Muscle of back (tissue), 3 donors: ENCODE measurements at regions not wholly inside any gene's neighbourhood (a gene's known extent, or its start where the extent isn't known, plus 50 kb on each side); places are given as distances from the start of the nearest gene placed in this dataset.
"Not testable (repeated sequence)": the region's sequence is repeated elsewhere in the genome, so short reads cannot be mapped to it uniquely, and the experiment has no call there.

ENCODE experiments used
- DNase-seq, 3 donors: peaks; one replicate each; pipeline versions ENCODE4 v3.0.0 to v3.0.0-alpha.2; 2013

DNA sequence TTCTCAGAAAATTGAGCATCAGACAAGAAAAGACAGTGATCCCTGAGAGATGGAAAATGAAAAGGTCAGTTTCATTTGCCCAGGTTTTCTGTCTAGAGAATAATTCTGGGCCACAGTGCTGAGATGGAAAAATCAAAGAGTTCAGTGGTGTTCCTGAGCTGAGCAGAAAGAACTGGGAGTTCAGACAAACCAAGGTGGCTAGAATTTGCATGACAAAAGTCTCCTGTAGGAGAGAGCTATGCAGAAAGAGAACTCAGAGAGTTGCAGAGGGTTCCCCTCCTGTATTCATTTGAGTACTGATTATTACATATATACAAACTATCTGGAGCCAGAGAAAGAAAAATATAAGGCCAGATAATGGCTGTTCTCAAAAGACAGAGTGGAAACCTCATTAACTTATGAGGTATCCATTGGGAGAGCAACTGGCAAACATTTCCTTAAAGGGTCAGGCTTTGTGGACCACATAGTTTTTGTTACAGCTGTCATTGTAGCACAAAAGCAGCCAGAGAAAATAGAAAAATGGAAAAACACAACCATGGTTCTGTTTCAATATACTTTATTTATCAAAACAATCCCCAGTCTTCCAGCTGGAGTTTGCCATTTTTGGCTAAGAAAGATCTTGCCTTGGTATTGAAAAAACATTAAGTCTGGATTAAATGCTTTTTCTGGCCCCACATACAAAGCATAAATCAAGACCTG is 1004.1 kb downstream of the TBL1XR1 start:
- peak; percentile 66 to 94 (median 76) for DNase-seq

DNA sequence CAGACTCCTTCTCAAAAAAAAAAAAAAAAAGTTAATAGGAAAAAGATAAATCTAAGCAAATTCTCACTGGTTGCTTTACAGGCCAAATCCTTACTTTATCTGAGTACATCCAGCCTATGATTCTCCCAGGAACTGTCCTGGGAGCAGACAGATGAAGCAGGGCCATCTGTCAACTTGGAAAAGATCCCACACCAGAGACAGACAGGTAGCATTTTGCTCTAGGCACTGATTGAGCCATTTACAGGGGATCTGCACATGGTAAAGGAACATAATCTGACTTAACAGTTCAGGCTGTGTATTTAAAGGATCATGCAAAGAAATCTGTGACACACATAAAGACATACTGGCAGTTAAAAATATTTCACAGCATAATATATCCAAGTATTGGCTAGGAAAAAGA is 1006.5 kb downstream of the TBL1XR1 start:
- peak in 1 of 3 donors; percentile 23 for DNase-seq

DNA sequence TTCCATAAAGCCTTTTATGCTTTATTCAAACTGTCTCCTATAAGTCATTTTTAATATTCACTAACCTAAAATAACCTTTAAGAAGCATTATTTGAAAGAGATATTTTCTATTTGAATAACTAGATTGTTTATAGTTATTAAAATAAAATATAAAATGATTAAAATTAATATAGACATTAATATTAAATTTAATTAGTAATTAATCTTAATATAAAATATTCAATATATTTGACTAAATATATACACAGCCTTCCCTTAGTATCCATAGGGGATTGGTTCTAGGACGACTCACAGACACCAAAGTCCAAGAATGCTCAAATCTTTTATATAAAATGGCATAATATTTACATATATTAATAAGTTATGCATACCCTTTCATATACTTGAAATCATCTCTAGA is 1014.1 kb downstream of the TBL1XR1 start:
- DNase-seq: no peak

DNA sequence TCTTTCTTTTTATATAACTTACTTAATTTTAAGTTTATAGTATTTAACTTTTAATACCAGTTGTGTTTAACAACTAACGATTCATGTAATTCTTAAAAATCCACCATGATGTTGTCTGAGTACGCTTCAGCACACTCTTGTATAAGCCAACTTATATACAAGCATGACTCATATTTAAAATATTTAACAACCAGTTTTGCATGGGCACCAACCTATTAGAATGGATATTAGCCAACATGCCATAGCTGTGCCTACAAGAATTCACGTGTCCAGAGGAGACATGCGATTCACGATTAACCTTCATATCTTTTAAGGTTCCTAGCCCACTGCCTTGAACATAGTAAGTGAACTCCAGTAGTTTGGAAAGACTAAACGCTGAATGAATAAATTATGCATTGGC is 1023.2 kb downstream of the TBL1XR1 start:
- no peak for DNase-seq

DNA sequence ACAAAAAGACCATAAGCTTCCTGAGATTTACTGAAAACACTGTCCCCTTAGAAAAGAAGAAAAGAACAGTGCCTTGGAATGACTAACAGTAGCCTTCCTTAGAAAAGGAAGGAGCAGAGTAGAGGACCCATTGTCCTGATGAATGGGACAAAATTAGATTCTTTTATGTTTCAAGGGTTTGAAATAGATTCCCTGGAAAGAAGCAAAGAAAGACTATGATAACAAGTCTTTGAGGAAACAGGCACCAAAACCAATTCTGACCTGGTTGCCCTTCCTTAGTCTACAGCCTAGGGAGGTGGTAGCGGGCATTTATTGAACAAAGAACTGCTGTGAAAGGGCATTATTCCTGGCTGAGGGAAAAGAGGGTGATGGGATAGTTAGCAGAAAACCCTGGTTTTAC is 1024.8 kb downstream of the TBL1XR1 start:
- no peak for DNase-seq

DNA sequence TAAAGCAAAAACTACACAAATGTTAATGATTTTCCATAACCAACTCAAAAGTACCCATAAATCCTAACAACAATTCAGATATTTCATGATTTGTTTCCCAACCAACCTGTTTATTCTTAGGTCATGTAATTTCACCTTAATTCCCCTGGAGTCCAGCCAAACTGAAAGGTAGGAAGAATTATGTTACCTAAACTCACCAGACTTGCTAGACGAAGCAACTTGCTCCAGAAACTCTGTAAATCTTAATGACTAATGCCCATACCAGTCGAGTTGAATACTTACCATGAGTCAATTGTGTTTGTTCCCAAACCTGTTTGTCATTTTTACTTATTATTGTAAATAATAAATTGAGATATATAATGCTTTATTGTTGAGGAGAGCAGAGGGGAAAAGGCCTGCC is 1030.0 kb downstream of the TBL1XR1 start:
- no peak for DNase-seq

DNA sequence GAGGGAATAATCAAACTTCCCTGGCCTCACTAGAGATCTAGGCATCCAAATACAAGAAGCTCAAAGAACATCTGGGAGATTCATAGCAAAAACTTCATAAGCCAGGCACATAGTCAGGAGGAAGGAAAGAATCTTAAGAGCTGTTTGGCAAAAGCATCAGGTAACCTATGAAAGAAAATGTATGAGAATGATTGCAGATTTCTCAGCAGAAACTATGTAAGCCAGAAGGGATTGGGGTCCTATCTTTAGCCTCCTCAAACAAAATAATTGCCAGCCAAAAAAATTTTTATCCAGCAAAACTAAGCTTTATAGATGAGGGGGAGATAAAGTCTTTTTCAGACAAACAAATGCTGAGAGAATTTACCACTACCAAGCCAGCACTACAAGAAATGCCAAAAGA is 1036.3 kb downstream of the TBL1XR1 start:
- no peak for DNase-seq

DNA sequence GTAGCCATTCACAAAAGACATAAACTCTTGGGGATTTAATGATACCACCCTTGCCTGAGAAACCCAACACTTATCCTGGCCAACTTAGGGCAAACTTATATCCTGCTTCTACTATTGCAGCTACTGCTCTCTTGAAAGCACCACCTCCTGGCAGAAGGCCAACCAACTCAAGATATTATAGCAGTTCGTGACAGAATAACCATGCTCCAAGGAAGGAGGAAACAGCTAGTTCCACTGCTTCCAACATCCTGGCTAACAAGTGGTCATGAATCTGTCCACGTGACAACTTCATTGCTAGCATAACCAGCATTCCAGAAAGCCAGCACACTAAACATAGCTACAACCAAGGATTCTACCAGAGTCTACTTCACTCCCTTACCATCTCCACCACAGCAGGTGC is 1037.5 kb downstream of the TBL1XR1 start:
- no peak for DNase-seq

DNA sequence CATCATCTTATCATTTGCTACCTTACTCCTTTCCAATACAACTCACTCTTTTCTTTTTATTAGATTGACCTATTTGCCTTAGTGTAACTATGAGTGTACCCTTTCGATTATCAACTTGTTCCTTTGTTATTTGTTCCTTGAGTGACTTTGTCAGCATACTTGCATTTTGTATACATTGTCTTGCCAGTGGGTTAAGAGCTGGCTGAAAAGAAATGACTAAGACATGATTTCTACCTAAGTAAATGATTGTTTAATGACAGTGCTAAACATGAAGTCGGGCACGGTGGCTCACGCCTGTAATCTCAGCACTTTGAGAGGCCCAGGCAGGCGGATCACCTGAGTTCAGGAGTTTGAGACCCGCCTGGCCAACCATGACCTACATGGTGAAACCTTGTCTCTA is 1042.3 kb downstream of the TBL1XR1 start:
- no peak for DNase-seq

DNA sequence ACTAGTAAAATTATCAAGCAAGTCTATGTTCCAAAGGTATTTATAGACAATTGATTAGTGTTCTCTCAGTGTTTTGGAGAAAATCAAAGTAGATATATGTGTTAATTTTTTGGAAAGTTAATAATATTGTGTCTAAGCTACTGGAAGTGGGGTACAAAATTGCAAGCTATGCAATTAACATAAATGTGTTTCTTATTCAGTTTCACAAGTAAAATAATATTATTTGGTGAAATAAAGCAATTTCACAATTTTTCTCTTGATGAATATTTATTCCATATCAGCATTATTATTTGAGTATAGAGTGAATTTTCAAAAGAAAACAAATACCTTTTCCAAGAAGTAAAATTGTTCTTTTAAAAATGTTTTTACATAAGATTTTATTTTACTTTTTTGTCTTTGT is 1047.7 kb downstream of the TBL1XR1 start:
- DNase-seq: no peak

DNA sequence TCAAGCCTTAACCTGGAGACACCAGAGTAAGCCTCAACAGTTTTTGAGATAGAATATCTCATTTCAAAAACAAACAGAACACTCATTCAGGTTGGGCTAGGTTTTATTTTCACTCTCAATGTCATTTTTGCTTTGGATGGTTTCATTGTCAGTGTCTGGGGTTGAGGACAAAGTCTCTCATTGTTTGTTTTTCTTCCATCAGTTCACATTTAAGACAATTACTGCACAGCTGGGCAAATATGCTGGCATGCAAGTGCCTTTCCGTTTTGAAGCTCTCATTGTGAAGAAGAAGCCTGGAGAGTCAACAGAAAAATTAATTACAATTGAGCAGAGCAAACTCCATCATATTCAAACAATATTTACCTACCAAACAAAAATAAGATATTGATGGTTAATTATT is 1050.0 kb downstream of the TBL1XR1 start:
- no peak for DNase-seq

DNA sequence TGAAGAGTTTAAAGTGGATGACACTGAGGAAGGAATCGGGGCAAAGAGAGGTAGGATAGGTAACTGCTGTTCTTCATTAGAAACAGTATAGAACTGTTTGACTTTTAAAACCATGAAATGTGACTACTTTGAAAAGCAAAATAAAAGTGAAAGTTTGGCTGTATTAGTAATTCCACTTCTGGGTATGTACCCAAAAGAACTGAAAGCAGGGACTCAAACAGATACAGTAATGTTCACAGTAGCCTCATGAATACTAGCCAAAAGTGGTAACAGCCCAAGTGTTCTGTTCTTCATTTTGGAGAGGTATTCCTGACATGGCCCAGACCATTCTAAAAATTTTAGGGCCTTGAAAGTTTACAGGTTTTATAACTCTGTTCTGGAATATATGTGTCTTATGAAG is 1055.4 kb downstream of the TBL1XR1 start:
- no peak for DNase-seq

DNA sequence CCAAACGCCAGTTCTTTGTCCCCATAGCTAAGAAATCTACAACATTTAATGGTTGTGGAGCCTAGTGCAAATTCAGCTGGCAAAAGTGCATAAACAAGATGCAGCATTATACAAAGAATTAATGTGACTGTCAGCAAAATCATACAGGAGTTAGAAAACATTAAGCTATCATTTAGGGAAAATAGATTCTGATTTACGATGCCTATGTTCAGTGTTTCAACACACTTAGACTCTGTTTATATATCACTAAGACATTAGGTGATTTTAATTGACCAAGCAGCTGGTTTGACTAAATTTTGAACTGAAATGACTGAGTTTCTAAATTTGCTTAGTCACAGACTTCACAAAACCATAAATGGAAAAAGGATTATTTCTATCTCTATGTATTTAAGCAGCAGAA is 1076.8 kb downstream of the TBL1XR1 start:
- peak in 1 of 3 donors; percentile 57 for DNase-seq

DNA sequence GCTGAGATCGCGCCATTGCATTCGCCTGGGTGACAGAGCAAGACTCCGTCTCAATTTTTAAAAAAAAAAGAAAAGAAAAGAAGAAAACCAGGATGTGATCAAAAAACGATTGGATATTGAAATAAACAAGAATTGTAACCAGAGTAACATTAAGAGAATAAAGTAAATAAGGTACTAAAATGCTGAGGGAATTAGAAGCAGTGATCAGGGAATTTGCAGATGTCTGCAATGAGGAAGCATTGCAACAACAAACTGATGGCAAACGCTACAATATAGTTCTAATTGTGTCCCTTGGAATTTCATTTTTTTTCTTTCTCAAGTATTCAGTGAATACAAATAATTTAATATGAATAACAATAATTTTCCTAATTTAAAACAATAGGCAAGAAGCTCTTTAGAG is 1077.5 kb downstream of the TBL1XR1 start:
- peak in 1 of 3 donors; percentile 53 for DNase-seq

DNA sequence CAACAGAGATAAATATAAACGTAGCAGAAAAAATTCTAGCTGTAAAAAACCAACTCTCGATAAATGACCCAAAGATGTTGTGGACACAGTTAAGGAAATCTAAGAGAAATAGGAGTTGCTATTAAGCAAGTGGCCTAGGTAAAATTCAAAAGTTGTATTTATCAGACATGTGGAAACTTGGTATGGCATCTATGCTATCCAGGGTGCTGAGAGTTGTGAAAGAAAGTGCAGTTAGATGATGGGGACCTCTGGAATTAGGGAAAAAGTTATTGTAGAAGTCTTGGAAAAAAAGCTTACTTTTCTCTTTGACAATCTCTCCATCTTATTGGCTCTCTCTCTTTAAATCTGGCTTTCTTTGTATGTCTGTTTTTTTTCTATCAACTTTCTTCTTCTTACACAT is 1090.9 kb downstream of the TBL1XR1 start:
- DNase-seq: no peak

DNA sequence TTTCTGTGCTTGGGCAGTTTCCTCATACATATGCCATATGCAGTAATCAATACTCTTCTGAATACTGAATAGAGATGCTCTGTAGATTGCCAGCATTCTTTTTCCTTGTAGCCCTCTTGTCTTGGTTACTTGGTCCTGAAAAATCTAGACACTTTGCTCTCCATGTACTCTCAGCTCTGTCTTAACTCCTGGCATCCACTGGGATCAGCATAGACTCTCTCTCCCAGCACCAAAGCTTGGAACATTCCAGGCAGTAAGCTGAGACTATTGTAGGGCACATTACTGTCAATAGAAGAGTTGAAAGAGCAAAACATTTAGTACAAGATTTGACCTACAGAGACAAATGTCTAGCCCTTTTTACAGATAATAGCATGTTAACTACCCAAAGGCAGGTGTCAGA is 1100.3 kb downstream of the TBL1XR1 start:
- DNase-seq: no peak

DNA sequence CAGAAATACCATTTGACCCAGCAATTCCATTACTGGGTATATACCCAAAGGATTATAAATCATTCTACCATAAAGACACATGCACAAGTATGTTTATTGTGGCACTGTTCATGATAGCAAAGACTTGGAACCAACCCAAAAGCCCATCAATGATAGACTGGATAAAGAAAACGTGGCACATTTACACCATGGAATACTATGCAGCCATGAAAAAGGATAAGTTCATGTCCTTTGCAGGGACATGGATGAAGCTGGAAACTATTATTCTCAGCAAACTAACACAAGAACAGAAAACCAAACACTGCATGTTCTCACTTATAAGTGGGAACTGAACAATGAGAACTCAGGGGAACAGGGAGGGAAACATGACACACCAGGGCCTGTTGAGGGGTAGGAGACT is 1103.4 kb downstream of the TBL1XR1 start:
- DNase-seq: not testable (repeated sequence)

DNA sequence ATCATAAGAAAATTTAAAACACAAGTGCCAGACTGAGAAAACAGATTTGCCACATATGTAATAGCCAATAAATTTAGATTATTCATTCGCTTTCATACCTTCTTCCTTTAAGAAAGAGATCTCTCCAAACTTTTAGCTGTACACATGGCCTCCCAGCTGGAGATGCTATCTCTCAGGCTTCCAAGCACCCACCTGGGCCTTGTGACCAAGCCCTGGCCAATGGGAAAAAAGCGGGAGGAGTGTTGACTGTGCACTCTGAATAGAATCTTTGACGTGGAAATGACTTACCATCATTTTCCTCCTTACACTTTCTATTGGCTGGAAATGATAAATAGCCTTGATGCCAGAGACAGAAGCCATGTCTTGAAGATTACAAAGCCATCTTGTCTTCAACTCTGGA is 1106.6 kb downstream of the TBL1XR1 start:
- no peak for DNase-seq

DNA sequence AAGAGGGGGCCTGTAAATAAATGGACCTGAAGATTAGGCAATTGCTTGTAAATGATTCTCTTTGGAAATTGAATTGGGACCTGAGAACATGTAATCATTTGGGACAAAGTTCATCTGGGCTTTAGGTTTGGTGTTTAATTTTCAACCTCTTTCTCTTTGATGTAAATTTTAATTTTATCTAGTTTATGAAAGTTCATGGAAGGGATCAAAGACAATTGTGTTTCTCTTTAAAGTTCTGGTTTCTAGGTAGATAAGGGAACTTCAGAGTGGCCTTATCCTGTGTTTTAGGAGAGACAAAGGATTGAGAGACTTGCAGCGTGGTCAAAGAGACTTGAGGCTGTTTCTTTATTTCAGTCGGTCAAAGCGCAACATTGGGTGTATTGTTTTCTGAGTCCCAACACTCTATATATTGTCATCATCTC is 1108.3 kb downstream of the TBL1XR1 start:
- DNase-seq: no peak

DNA sequence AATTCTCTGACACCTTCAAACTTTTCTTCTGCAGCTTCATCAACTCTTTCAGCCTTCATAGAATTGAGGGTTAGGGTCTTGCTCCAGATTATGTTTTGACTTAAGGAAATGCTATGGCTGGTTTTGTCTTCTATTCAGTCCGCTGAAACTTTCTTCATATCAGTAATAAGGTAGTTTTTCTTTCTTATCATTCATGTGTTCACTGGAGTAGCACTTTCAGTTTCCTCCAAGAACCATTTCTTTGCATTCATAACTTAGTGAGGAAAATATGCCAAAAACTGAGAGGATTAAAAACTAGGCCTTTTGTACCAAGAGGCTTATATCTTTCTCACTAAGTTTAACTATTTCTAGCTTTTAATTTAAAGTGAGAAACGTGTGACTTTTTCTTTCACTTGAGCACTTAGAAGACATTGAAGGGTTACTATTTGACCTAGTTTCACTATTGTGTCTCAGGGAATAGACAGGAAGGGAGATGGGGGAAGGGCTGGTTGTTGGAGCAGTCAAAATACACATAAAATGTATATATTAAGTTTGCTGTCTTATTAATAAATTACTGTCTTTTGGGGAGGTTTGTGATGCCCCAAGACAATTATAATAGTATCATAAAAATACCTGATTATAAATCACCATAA is 1110.1 kb downstream of the TBL1XR1 start:
- no peak for DNase-seq

DNA sequence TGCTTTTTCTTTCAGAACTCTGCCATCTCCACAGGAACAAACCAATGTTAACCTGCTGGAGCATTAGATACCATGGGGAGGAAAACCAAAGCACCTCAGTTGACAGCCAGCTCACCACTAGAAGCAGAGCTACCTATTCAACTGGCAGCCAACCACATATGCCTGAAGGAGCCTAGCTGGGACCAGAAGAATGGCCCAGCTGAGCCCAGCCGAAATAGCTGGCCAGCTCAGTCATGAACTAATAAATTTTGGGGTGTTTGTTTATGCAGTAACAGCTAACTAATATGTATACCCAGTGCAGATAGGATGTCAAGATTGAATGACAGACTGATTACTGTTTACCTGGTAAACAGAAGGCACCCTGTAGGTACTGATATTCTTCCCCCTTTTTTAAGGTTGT is 1117.5 kb downstream of the TBL1XR1 start:
- DNase-seq: no peak

DNA sequence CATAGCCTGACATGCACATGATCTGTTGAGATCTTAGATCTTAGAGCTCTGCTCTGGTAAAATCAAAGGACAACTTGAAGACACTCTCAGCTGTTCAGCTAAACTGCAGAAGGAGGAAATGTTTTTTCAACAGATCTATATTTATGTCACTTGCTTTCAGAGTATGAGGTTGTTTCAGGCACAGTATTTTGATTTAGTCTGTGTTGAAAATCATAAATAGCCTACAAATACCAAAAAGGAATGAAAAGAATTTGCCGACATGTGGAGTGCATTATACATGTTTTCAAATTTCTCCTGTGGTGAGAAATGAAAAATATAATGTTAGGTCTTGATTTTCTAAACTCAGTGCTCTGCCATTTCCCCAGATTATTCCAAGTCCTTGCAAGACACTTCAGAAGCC is 1118.4 kb downstream of the TBL1XR1 start:
- peak; percentile 20 to 53 (median 51) for DNase-seq

DNA sequence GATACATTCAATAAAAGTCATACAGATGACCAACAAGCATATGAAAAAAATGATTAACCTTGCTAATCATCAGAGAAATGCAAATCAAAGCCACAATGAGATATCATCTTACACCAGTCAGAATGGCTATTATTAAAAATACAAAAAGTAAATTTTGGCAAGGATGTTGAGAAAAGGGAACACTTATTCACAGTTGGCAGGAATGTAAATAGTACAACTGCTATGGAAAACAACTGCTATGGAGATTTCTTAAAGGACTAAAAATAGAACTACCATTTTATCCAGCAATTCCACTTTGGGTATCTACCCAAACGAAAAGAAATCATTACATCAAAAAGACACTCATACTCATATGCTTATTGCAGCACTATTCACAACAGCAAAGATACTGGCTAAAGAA is 1121.8 kb downstream of the TBL1XR1 start:
- no peak for DNase-seq

DNA sequence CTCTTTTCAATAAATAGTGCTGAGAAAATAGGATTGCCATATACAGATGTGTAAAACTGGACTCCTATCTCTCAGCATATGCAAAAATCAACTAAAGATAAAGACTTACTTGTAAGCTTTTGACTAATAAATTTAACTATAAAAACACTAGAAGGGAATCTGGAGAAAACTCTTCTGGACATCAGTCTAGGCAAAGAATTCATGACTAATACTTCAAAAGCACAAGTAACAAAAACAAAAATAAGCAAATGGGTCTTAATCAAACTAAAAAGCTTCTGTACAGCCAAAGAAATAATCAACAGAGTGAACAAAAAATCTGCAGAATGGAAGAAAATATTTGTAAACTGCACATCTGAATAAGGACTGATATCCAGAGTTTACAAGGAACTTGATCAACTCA is 1122.2 kb downstream of the TBL1XR1 start:
- DNase-seq: no peak
